AG04449 (cell line): ENCODE measurements at regions not wholly inside any gene's neighbourhood (a gene's known extent, or its start where the extent isn't known, plus 50 kb on each side); places are given as distances from the start of the nearest gene placed in this dataset.

Source experiments
- CTCF ChIA-PET: fragments of 350-600 bp; formaldehyde crosslinking; extraction: SDS; loops from one replicate; lab custom pipeline; 2021; ENCODE audit warnings: antibody characterized with exemption; lab: Yijun Ruan, JAX
- POLR2A ChIA-PET: fragments of 400-600, 350-600 bp; formaldehyde crosslinking; extraction: SDS; loops from one replicate; lab custom pipeline; 2020; ENCODE audit warnings: antibody characterized with exemption, inconsistent platforms; lab: Yijun Ruan, JAX
- DNase-seq: peaks from one replicate; pipeline ENCODE4 v3.0.0-alpha.2; 2010; ENCODE audit warnings: low read depth, low spot score
- H3K4me3 ChIP-seq: 2 replicates; pipeline ENCODE4 v1.5.1; 2011; ENCODE audit warnings: low read depth, mild to moderate bottlenecking, control low read depth, low read length
- CTCF ChIP-seq: IDR thresholded peaks from one replicate; pipeline ENCODE4 v1.5.1; 2011; ENCODE audit warnings: mild to moderate bottlenecking, moderate library complexity, low read length, control low read depth, inconsistent platforms; ENCODE audit not compliant: insufficient read depth; ENCODE audit errors: missing control alignments

GRCh38 chr3:117606866-117607265, 897.3 kb downstream of the TUSC7 start:
- ChIA-PET POLR2A (no interaction called here), CTCF (interaction anchor here (1.2 to 1.9 kb wide), 2 partner anchors 9 to 10 kb away, joined by 3 to 9 read pairs; no protein-coding TSS in a partner anchor)
- DNase-seq: no peak
- TF ChIP-seq CTCF: no peak
- H3K4me3 ChIP-seq: no peak overlapping the region

DNA sequence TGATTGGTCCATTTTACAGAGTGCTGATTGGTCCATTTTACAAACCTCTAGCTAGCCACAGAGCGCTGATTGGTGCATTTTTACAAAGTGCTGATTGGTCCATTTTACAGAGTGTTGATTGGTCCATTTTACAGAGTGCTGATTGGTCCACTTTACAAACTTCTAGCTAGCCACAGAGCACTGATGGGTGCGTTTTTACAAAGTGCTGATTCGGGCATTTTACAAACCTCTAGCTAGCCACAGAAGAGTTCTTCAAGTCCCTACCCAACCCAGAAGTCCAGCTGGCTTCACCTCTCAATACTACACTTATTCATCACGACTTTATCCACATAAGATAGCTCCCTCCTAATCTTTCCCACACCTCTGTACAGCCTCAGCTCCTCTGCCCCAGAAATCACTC, 899.8 kb downstream of the TUSC7 start:
- POLR2A ChIA-PET: no interaction called here
- no peak overlapping the region for H3K4me3 ChIP-seq
- CTCF ChIA-PET: interaction anchor here (1.2 to 1.9 kb wide), 4 partner anchors 9 to 93 kb away, joined by 3 to 5 read pairs (median 3); no protein-coding TSS in a partner anchor
- no peak for DNase-seq
- no peak for TF ChIP-seq CTCF

DNA sequence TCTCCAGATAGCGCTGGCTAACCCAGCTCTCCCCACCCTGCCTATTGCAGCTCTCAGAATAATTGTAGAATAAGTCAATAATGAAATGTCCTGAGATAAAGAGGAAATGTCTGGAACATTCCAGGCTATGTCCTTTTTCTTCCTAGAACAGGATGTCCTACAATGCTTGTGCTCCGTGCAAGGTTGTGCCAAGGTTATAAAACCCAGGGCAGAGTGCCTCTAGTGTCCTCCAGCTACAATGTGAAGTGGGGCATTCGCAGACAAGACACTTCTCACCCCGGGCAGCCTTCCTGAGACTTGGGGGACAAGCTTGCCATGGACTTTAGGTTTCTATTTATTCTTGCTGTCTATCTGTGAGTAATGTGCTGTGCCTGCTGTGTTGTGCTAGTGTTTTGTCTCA, 900.6 kb downstream of the TUSC7 start:
- ChIA-PET CTCF (interaction anchor here (1.2 to 1.9 kb wide), 3 partner anchors 9 to 93 kb away, joined by 3 to 5 read pairs (median 3); no protein-coding TSS in a partner anchor), POLR2A (no interaction called here)
- no peak for DNase-seq
- H3K4me3 ChIP-seq: no peak overlapping the region
- no peak for TF ChIP-seq CTCF

- ChIA-PET CTCF (interaction anchor here (0.6 to 1.5 kb wide), 2 partner anchors 11 to 841 kb away, joined by 3 read pairs; no protein-coding TSS in a partner anchor), POLR2A (no interaction called here)
- no peak for TF ChIP-seq CTCF
- no peak for DNase-seq
- H3K4me3 ChIP-seq: no peak overlapping the region
These were observed 901.6 kb downstream of the TUSC7 start for GRCh38 chr3:117611211-117611610.

GRCh38 chr3:117616227-117616626, 906.6 kb downstream of the TUSC7 start:
- H3K4me3 ChIP-seq: no peak overlapping the region
- no peak for DNase-seq
- CTCF ChIA-PET: interaction anchor here (0.6 to 2.2 kb wide), 8 partner anchors 10 to 381 kb away, joined by 3 to 9 read pairs (median 4); no protein-coding TSS in a partner anchor
- TF ChIP-seq CTCF: no peak
- POLR2A ChIA-PET: no interaction called here

GRCh38 chr3:117617906-117618305, 908.3 kb downstream of the TUSC7 start:
- no peak for TF ChIP-seq CTCF
- no peak for DNase-seq
- ChIA-PET CTCF (interaction anchor here (1.2 to 2.0 kb wide), 3 partner anchors 100 to 379 kb away, joined by 3 to 7 read pairs (median 4); no protein-coding TSS in a partner anchor), POLR2A (no interaction called here)
- H3K4me3 ChIP-seq: no peak overlapping the region
